Inferior parietal cortex (tissue), 1 donor: ENCODE measurements at regions not wholly inside any gene's neighbourhood (a gene's known extent, or its start where the extent isn't known, plus 50 kb on each side); places are given as distances from the start of the nearest gene placed in this dataset.
A peak's percentile ranks its signal among the peaks of the same experiment; 100 is the strongest.

ENCODE experiments used
- DNase-seq: peaks from one replicate; pipeline ENCODE4 v3.0.0-alpha.2; 2016; ENCODE audit errors: extremely low spot score

DNA sequence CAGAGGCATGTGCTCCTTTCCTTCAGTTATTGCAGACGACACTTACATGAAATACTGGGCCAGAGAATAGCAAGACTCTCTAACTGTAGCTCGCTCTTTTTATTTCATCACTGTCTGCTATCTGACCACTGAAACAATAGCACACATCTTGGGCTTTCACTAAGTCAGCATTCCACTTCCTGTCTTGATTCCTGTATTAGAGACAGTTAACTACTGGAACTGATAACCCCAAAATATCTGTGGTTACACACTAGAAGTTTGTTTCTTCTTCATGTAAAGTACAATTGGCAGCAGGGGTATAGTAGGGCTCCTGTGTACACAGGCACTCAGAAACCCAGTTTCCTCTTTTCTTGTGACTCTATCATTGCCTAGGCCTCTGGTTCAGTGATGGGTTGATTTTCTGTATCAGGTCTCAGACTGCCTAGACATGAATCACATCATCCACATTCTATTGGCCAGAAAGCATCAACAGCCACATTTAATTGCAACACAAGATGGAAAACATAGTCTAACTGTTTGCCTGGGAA lies 230.2 kb upstream of the CD96 start:
- no peak for DNase-seq

DNA sequence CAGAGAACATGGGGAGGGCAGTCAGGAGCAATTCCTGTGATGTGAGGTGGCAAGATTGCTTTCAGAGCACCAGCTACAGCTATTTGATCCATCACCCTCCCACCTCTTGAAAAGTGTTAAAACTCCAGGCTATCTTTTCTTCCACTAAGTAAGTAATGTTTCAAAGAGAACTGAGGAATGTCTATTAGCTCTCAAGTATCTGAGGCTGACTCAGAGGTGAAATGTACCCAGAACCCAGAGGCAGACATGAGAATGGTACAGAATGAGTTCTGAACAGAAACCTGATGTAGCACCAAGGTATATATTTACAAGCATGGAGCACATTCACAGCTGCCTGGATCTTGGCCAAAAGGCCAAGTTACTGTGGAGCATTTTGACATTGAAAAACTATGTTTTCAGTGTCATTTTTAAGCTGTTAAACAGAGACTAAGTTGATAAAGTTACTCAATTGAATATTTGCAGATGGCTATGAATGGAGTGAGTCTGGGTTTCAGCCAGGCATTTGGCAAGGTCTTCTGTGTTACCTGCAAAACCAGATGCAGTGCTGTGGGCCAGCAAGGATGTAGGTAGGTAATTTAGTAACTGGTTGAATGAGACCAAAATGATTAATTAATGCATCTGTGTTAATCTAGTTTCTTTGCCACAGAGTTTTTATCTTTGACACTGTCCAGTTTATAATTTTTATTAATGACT lies 227.7 kb upstream of the CD96 start:
- no peak for DNase-seq

DNA sequence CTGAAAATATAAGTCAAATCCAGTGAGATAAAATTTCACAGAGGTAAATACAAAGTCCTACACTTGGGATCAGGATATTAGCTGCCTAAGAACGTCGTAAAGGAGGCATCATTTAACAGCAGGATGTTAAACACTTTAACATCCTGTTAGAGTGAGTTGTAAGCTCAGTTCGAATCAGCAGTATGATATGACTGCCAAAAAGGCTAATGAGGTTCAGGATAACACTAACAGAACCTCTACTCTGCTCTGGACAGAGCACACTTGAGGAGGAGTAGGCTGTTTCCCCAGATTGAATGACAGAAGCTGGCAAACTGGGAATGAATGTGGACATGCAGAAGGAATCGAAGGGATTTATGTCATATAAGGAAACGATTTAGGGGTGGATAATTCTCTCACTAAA lies 227.1 kb upstream of the CD96 start:
- no peak for DNase-seq

DNA sequence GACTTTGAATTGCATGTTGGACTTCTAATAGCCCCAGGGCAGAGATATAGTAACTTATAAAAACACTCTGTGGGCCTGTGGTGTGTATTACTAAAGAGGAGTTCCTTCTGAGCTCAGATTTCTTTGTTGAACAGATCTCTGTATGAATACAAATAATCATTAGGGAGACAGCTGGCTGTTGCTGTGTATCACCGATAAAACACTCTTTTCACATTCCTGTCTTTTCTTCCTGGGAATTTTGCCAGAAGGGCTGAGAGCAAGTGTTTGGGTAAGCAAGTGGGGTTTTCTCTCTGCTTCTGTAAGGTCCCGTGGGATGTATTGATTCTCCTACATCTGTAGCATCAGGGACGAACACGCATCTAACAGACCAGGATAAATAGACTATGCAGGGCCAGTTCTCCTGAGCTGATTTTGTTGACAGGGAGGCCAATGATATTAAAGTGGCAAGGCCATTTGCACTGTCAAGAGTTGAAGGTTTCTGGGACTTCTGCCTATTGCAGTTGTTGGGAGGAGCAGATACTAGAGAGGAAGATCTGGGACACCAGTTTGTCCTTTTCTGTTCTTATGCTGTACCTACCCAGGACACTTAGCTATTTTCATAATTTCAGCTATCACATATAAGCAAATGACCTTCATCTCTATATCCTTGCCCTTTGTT lies 225.9 kb upstream of the CD96 start:
- no peak for DNase-seq

DNA sequence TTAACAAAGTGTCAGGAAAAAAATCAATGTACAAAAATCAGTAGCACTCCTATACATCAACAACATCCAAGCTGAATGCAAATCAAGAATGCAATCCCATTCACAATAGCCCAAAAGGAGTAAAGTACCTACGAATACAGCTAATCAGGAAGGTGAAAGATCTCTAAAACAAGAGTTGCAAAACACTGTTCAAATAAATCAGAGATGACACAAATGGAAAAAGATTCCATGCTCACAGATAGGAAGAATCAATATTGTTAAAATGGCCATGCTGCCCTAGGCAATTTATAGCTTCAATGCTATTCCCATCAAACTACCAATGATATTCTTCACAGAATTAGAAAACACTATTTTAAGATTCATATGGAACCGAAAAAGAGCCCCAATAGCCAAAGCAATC lies 223.7 kb upstream of the CD96 start:
- no peak for DNase-seq

DNA sequence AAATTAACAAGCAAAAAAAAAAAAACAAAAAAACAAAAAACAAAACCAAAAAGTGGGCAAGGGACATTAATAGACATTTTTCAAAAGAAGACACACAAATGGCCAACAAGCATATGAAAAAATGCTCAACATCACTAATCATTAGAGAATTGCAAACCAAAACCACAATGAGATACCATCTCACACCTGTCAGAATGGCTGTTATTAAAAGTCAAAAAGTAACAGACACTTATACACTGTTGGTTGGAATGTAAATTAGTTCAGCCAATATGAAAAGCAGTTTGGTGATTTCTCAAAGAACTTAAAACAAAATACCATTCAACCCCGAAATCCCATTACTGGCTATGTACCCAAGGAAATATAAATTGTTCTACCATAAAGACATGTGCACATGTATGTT lies 222.4 kb upstream of the CD96 start:
- no peak for DNase-seq

DNA sequence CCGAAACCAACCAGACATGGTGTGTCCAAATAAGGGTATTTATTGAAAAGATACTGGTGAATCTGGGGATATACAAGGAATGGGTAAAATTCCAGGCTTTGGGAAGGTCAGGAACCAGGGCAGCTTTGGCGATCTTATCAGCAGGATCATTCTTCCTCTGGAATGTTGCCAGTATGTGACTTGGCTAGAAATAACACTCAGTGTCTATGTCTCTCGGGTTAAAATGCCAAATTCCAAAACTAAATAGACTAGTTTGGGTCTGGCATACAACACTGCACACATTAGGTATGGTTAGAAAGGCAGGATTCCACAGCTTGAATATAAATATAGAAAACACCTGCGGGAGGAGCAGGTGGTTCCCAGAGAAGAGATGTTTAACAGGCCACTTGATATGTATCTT lies 220.2 kb upstream of the CD96 start:
- DNase-seq = no peak

DNA sequence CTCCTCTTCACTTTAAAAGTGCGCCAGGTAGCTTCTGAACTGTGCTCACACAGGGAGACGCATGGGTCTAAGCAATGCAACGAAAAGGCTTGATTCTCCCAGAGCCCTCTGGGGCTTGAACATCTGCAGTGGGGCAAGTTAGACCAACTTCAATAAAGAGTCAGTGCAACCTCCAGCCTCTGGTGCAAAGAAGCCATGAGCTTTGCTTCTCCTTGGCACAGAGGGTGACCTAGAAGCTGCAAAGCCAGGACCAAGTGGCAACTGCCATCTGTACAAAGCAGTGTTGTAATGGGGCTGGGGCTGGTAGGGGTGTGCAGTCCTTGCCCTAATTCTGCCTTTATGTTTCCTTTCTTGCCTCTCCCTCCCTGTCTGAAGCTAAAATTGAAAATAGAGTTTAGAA lies 219.0 kb upstream of the CD96 start:
- no peak for DNase-seq

DNA sequence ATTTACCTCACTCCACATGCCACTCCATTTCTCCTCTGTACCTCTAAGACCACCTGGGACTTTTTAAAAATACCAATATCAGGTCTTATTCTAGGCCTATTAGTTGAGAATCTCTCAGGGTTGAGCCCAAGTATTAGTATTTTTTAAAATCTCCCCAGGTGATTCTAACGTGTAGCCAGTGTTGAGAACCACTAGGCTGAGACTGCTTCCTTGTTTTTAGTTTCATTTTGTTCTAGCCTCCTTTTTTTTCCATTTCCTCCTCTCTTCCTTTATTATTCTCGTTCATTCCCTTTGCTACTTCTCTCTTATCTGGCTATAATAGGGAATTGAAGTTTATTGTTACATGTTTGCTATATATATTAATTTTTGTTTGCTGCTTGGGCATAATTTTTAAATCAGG lies 217.8 kb upstream of the CD96 start:
- no peak for DNase-seq

DNA sequence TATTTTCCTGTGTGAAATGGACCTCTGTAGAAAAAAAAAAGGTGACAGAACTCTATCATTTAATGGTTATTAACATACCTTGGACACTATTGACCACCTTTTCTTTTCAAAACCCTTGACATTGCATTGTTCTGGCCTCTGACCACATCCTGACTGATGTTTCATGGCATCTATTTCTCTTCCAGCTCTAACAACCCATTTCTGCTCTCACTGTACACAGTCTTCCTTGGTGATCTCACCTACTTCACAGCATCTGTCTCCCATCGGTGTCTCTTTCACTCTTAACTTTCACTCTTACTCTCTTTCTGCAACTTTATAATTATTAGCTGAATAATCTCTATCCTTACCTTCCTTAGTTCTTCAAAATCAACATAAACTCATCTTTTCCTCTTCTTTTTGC lies 217.4 kb upstream of the CD96 start:
- no peak for DNase-seq

DNA sequence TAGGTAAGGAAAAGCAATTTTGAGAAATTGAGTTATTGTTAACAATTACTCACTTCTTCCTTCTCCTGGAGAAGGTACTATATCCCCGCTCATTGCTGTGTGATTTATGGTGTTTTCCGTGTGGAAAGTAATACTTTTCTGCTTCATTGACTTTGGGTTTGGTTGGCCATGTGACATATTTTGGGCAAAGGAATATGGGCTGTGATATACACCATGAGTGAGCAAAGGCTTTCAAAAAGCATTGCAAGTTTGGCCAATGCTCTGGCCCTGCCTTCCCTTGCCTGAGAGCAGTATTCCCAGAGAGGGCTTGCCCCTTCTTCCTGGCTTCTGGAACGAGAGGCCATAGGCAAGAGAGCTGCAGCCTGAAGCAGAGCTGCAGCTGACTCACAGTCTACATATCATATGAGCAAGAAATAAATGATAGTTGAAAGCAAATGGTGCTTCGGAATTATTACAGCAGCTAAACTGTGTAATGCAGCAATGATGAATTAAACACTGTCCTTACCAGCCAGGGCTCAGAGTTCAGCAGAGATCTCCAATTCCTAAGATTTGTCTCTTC lies 216.8 kb upstream of the CD96 start:
- no peak for DNase-seq

DNA sequence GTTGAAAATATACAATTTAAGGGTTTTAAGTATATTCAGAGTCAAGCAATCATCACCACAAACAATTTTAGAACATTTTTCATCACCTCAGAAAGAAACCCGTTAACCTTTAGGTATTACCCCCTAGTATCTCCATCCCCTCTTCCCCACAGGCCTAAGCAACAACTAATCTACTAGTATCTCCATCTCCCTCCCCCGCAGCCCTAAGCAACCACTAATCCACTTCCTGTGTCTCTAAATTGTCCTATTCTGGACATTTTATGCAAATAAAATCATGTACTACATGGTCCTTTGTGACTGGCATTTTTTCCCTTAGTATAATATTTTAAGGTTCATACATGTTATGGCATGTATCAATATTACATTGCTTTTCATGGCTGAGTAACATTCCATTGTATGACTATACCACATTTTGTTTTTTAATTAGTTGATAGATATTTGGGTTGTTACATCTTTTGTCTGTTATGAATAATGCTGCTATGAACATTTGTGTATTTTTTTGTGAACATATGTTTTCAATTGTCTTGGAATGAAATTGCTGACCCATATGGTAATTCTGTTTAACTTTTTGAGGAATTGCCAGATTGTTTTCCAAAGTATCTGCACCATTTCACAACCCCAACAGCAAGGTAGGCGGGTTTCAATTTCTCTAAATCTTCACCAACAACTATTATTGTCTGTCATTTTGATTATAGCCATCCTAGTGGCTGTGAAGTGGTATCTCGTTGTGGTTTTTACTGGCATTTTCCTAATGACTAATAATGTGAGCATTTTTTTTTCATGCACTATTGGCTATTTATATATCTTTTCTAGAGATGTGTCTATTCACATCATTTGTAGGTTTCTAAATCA lies 215.6 kb upstream of the CD96 start:
- DNase-seq = no peak

DNA sequence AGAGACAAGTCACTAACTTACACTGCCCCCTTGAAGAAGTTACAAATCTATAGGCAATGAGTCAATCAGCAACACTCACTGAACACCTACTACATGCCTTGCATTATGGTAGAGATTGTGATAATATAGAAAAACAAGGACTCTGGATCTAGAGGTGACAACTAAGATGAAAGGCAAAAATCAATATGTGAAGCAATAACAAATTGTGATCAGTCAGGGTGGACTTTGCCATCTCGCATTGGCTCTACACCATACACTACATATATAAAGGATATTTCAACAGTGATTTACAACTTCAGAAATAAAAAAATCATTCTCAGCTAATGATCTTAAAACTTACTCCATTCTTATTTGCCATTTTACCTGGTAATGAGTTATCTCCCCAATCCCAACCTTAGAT lies 210.7 kb upstream of the CD96 start:
- DNase-seq = no peak

DNA sequence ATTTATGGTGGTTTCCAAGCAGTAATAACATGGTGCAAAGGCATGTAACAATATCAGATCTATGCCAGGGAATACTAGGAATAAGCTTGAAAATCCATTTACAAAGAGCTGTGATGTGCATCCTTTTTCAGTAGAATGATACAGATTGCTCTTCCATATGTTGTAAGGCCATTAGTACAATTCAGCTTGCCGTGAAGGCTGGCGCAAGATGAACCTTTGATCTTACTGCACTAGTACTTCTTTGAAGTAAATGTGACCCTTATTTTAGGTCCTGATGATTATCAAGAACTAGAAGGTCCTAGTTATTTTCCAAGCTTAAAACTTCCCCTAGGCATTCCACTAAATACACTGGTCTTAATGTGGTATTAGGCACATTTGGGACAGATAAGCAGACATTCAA lies 210.1 kb upstream of the CD96 start:
- DNase-seq = no peak

DNA sequence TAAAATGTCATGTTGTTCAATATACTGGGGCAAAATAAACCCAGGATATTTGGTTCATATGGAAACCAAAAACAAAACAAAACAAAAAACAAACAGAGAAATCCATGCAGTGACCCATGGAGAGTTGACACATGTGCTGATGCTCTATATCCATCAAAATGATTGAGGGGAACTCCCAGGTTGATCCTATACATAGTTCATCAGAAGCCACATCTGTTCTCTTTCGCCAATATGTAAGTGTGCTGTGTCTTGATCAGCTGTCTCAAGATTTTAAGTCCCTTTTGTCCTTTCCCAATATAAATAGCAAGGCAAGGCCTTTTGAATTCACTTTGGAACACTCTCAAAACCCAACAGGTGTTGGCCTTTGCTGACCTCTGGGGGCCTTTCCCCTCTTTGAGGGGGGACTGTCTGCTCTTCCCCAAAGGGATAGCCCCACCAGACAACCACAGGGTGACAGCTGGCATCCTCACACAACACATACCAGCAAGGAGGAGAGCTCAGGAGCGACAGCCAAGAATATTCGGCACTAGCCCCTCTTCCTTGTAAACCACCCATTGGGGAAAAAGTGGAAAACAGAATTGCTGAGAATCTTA lies 209.4 kb upstream of the CD96 start:
- no peak for DNase-seq

DNA sequence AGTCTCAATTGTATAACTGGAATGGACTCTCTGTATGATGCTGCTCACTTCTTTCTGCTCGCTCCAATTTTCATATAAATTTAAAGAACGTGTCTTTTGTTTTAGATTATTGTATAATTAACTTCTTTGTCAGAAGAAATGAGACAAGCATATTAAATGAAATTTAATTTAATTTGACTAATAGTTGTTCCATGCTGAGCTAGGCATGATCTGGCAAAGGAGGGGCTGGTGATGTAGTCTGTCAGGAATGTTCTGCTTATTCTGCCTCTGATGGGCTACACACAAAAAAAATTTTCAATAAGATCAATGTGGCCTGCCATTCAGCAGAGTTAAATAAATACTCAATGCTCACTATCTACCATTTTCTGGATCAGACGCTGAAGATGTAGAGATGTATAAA lies 208.4 kb upstream of the CD96 start:
- no peak for DNase-seq

DNA sequence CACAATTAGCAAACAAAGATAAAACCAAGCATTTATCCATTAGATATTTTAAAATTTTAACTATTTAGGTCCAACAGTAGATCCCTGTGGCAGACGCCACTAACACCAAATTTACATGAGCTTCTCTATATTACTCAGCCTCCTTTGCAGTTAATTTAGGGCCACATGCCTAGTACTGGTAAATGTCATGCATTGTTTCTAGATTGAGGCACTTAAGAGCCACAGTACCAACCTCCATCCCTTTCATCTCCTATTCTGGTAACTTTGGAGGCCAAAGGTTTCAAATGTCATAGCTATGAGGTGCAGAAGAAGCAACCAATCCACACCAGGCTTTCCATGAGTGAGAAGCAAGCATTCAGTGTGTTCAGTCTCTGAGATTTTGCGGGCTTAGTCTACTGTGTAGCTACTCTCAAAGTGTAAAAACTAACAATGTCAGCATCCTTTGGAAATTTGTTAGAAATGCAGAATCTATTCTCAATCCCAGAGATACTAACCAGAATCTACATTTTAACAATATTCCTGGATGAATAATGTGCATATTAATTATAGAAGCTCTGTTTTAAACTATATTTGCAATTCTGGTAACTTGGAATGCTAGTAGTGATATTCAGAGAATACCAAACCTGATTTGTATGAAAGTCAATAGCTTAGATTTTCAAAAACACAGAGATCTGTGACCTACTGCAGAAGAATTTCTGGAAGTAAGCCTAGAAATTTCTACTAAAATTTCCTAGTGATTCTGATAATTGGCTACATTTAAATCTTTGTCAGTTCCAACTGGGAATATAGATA lies 206.3 kb upstream of the CD96 start:
- no peak for DNase-seq

DNA sequence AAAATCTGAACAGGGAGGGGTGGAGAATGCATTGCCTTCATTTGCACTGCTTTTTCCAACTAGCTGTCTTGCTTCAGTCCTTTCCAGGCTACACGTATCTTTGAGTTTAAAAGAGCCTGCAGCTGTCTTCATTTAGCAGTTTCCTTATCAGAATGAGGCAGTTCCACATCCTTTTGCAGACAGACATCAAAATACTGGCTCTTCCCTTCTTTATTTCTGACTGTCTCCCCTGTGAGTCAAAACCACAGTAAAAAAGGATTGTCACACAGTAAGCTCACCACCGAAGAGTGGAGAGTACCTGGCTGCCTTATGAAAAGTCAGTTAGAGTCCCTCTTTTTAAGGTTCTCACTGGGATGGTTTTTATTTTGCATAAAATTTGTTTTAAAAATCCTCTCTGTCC lies 205.5 kb upstream of the CD96 start:
- DNase-seq = no peak

DNA sequence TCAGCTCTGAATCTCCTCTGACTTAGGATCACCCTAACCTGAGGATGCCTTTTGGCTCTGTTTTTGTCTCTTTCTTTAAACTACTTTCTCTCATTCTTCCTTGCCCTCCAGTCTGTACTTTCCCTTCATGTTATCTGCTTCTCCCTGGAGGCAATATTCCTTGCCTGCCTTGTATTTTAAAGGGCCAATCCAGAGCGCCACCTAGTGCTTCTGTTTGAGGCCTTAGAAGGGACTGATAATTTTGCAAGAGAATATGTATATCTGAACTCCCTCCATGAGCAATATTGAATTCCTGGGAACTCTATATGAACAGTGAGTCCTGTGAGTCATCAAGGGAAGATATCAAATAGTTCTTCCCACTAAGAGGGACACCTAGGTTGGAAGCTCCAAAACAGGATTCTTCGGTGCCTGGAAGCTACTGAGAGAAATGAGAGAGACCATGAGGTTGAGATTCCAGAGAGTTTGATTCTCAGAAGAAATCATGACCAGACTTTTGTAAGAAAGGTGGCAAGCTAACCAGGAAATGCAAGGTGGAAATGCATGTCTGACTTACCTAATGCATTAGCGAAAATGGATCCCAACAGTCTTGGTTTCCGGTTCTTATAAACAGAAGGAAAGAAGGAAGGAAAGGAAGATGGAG lies 203.8 kb upstream of the CD96 start:
- DNase-seq = peak; percentile 55

DNA sequence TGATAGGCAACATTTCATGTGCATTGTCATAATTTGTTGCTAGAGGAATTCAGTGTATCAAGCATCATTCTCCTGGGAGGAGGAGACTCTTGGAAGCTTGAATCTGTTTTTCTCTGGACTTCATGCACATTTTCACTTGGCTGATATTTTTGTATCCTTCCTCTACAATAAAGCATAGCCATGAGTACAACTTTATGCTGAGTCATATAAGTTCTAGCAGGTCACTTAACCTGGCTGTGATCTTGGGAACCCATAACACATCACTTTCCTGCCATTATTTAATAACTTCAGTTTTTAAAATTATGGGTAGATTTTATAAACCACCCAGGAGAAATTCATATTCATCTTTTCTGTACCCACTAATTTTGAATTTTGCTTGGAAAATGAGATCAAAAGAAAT lies 203.0 kb upstream of the CD96 start:
- no peak for DNase-seq

DNA sequence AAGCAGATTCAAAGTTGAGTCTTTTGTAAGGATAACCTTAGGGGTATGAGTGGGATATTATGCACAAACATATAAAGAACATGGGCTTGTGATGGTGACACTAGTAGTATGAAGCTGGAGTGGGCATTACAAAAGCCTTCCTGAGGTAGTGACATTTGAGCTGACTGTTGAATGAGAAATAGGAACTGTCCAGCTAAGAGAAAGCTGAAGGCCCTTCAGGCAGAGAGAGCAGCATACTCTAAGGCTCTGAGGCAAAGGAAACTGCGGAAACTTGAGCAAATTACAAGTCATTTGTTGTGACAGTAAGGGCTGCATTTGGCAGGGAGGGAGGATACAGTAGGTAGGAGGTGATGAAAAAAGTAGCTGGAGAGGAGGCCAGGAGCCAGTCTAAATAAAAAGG lies 190.7 kb upstream of the CD96 start:
- peak; percentile 17 for DNase-seq
